Astrocyte (in vitro differentiated cells and primary cell): ENCODE measurements at regions not wholly inside any gene's neighbourhood (a gene's known extent, or its start where the extent isn't known, plus 50 kb on each side); places are given as distances from the start of the nearest gene placed in this dataset.

Source experiments
- CTCF ChIP-seq: IDR thresholded peaks from 2 replicates; pipeline ENCODE4 v1.5.1; 2011; ENCODE audit warnings: low read depth, mild to moderate bottlenecking, inconsistent platforms, low read length, moderate library complexity; ENCODE audit not compliant: insufficient read depth
- EZH2 ChIP-seq: IDR thresholded peaks from 2 replicates; pipeline ENCODE4 v1.6.1; 2012; ENCODE audit warnings: mild to moderate bottlenecking, low read length, inconsistent platforms; ENCODE audit not compliant: insufficient read depth

GRCh38 chr21:39034590-39035536, 148.4 kb downstream of the PSMG1 start:
- TF ChIP-seq CTCF (no peak), EZH2 (no peak)
